Neuron (in vitro differentiated cells): ENCODE measurements at regions not wholly inside any gene's neighbourhood (a gene's known extent, or its start where the extent isn't known, plus 50 kb on each side); places are given as distances from the start of the nearest gene placed in this dataset.

ENCODE experiments used
- H2AFZ ChIP-seq: one replicate; pipeline ENCODE4 v1.6.1; 2013; ENCODE audit warnings: low read depth, mild to moderate bottlenecking, inconsistent platforms, low read length, moderate library complexity
- H3K27me3 ChIP-seq: one replicate; pipeline ENCODE4 v1.6.1; 2013; ENCODE audit warnings: low read length; ENCODE audit not compliant: insufficient read depth
- H3K36me3 ChIP-seq: one replicate; pipeline ENCODE4 v1.6.1; 2013; ENCODE audit warnings: low read length; ENCODE audit not compliant: insufficient read depth
- H3K4me1 ChIP-seq: one replicate; pipeline ENCODE4 v1.6.1; 2013; ENCODE audit warnings: low read length; ENCODE audit not compliant: insufficient read depth
- H3K4me3 ChIP-seq: 2 replicates; pipeline ENCODE4 v1.5.1; 2013; ENCODE audit warnings: mild to moderate bottlenecking, low read length, moderate library complexity
- H3K9me3 ChIP-seq: one replicate; pipeline ENCODE4 v1.6.1; 2013; ENCODE audit warnings: low read length

GRCh38 chr21:22703521-22703920, 1705.3 kb downstream of the NCAM2 start:
- Histone ChIP-seq H3K9me3 (no peaks in the 10 kb centered on the region), H3K36me3 (no peaks in the 10 kb centered on the region), H2AFZ (no peak overlapping the region), H3K27me3 (no peaks in the 10 kb centered on the region), H3K4me1 (no peaks in the 10 kb centered on the region), H3K4me3 (no peak overlapping the region)

GRCh38 chr21:22710721-22711120, 1712.5 kb downstream of the NCAM2 start:
- H3K36me3 ChIP-seq = no peaks in the 10 kb centered on the region
- H2AFZ ChIP-seq = no peak overlapping the region
- no peak overlapping the region for H3K4me3 ChIP-seq
- H3K9me3 ChIP-seq = no peaks in the 10 kb centered on the region
- H3K27me3 ChIP-seq = no peaks in the 10 kb centered on the region
- H3K4me1 ChIP-seq = no peaks in the 10 kb centered on the region

GRCh38 chr21:22711636-22712035, 1713.4 kb downstream of the NCAM2 start:
- Histone ChIP-seq H3K4me3 (no peak overlapping the region), H3K36me3 (no peaks in the 10 kb centered on the region), H3K9me3 (no peaks in the 10 kb centered on the region), H2AFZ (no peak overlapping the region), H3K27me3 (no peaks in the 10 kb centered on the region), H3K4me1 (no peaks in the 10 kb centered on the region)

GRCh38 chr21:22725436-22725835, 1727.2 kb downstream of the NCAM2 start:
- H3K36me3 ChIP-seq = no peaks in the 10 kb centered on the region
- H3K9me3 ChIP-seq = no peaks in the 10 kb centered on the region
- no peak overlapping the region for H3K4me3 ChIP-seq
- no peaks in the 10 kb centered on the region for H3K4me1 ChIP-seq
- no peaks in the 10 kb centered on the region for H3K27me3 ChIP-seq
- H2AFZ ChIP-seq = no peak overlapping the region

GRCh38 chr21:22728091-22728490, 1729.9 kb downstream of the NCAM2 start:
- Histone ChIP-seq H3K9me3 (no peaks in the 10 kb centered on the region), H3K27me3 (no peaks in the 10 kb centered on the region), H3K36me3 (no peaks in the 10 kb centered on the region), H3K4me1 (no peaks in the 10 kb centered on the region), H3K4me3 (no peak overlapping the region), H2AFZ (no peak overlapping the region)

GRCh38 chr21:22743085-22743484, 1744.9 kb downstream of the NCAM2 start:
- no peaks in the 10 kb centered on the region for H3K9me3 ChIP-seq
- no peak overlapping the region for H3K4me3 ChIP-seq
- no peaks in the 10 kb centered on the region for H3K4me1 ChIP-seq
- H3K36me3 ChIP-seq = no peaks in the 10 kb centered on the region
- H2AFZ ChIP-seq = no peak overlapping the region
- H3K27me3 ChIP-seq = no peaks in the 10 kb centered on the region

- no peak overlapping the region for H2AFZ ChIP-seq
- no peaks in the 10 kb centered on the region for H3K36me3 ChIP-seq
- no peak overlapping the region for H3K4me3 ChIP-seq
- no peaks in the 10 kb centered on the region for H3K4me1 ChIP-seq
- H3K9me3 ChIP-seq = no peaks in the 10 kb centered on the region
- no peaks in the 10 kb centered on the region for H3K27me3 ChIP-seq
Observed at GRCh38 chr21:22754746-22755145, 1756.5 kb downstream of the NCAM2 start.

GRCh38 chr21:22758478-22758877, 1760.3 kb downstream of the NCAM2 start:
- Histone ChIP-seq H3K9me3 (no peaks in the 10 kb centered on the region), H3K36me3 (no peaks in the 10 kb centered on the region), H2AFZ (no peak overlapping the region), H3K4me1 (no peaks in the 10 kb centered on the region), H3K4me3 (no peak overlapping the region), H3K27me3 (no peaks in the 10 kb centered on the region)

- Histone ChIP-seq H3K9me3 (no peaks in the 10 kb centered on the region), H3K4me1 (no peaks in the 10 kb centered on the region), H2AFZ (no peak overlapping the region), H3K27me3 (no peaks in the 10 kb centered on the region), H3K36me3 (no peaks in the 10 kb centered on the region), H3K4me3 (no peak overlapping the region)
Observed at GRCh38 chr21:22762463-22762862, 1764.3 kb downstream of the NCAM2 start.

GRCh38 chr21:22763442-22763841, 1765.2 kb downstream of the NCAM2 start:
- no peak overlapping the region for H3K4me3 ChIP-seq
- H2AFZ ChIP-seq = no peak overlapping the region
- no peaks in the 10 kb centered on the region for H3K27me3 ChIP-seq
- no peaks in the 10 kb centered on the region for H3K9me3 ChIP-seq
- no peaks in the 10 kb centered on the region for H3K4me1 ChIP-seq
- no peaks in the 10 kb centered on the region for H3K36me3 ChIP-seq

GRCh38 chr21:22764222-22764621, 1766.0 kb downstream of the NCAM2 start:
- Histone ChIP-seq H2AFZ (no peak overlapping the region), H3K4me3 (no peak overlapping the region), H3K9me3 (no peaks in the 10 kb centered on the region), H3K4me1 (no peaks in the 10 kb centered on the region), H3K27me3 (no peaks in the 10 kb centered on the region), H3K36me3 (no peaks in the 10 kb centered on the region)

GRCh38 chr21:22791376-22791775, 1793.2 kb downstream of the NCAM2 start:
- no peaks in the 10 kb centered on the region for H3K27me3 ChIP-seq
- H3K36me3 ChIP-seq = no peaks in the 10 kb centered on the region
- no peaks in the 10 kb centered on the region for H3K4me1 ChIP-seq

GRCh38 chr21:22791986-22792560, 1793.9 kb downstream of the NCAM2 start:
- Histone ChIP-seq H3K4me1 (no peaks in the 10 kb centered on the region), H3K4me3 (no peak overlapping the region), H3K9me3 (no peaks in the 10 kb centered on the region), H3K27me3 (no peaks in the 10 kb centered on the region), H2AFZ (no peak overlapping the region), H3K36me3 (no peaks in the 10 kb centered on the region)

More at GRCh38 chr21:22791376-22791775, 1793.2 kb downstream of the NCAM2 start:
- Histone ChIP-seq H3K9me3 (no peaks in the 10 kb centered on the region), H2AFZ (no peak overlapping the region), H3K4me3 (no peak overlapping the region)

GRCh38 chr21:22795091-22795490, 1796.9 kb downstream of the NCAM2 start:
- no peaks in the 10 kb centered on the region for H3K36me3 ChIP-seq
- no peak overlapping the region for H3K4me3 ChIP-seq
- H2AFZ ChIP-seq = no peak overlapping the region
- H3K4me1 ChIP-seq = no peaks in the 10 kb centered on the region
- no peaks in the 10 kb centered on the region for H3K9me3 ChIP-seq
- H3K27me3 ChIP-seq = no peaks in the 10 kb centered on the region
